Neural progenitor cell (in vitro differentiated cells): ENCODE measurements at regions not wholly inside any gene's neighbourhood (a gene's known extent, or its start where the extent isn't known, plus 50 kb on each side); places are given as distances from the start of the nearest gene placed in this dataset.

Experiments used
- EZH2 ChIP-seq: fragments of 200-600 bp; sonication (generic); IDR thresholded peaks from 2 replicates; pipeline ENCODE4 v1.6.1; 2017; ENCODE audit warnings: antibody characterized with exemption, mild to moderate bottlenecking, moderate library complexity
- TF ChIP-seq, protein P1 (sequence below): fragments of 200-600 bp; sonication (generic); IDR thresholded peaks from 2 replicates; pipeline ENCODE4 v1.5.1; 2017; ENCODE audit warnings: antibody characterized with exemption, mild to moderate bottlenecking

DNA sequence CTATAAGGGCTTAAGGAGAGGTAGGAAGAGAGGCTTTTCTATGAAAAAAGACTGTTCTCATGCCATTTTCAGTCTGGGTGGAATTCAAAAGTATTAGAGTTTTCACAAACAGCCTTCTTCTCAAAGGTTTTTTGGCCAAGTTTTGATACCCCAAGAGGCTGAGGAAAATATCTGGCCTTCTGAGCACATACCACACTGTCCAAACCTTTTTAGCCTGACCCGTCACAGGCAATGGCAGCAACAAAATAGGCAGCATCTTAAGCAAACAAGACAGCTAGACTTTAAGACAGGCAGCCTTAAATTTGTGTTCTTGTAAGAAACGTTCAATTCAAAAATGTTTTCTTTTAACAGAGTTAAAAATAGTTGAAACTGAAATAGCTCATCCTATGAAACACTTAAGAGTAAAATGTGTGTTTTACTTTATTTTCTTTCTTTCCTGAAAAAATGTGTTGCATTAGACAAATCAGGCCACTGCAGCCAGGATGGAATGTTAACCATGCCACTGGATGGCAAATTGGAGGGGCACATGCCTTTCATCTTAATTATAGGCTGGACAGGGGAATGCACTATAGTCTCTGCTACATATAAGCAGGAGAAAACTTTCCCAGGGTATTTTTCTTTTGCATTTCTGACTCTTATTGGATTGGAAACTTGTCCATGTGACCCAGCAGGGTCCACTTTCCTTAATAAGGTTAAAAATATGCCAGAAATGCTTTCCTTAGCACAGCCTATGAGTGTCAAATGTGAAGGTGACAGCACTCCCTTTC lies 315.0 kb downstream of the TGFB2 start:
- TF ChIP-seq, protein P1, sequence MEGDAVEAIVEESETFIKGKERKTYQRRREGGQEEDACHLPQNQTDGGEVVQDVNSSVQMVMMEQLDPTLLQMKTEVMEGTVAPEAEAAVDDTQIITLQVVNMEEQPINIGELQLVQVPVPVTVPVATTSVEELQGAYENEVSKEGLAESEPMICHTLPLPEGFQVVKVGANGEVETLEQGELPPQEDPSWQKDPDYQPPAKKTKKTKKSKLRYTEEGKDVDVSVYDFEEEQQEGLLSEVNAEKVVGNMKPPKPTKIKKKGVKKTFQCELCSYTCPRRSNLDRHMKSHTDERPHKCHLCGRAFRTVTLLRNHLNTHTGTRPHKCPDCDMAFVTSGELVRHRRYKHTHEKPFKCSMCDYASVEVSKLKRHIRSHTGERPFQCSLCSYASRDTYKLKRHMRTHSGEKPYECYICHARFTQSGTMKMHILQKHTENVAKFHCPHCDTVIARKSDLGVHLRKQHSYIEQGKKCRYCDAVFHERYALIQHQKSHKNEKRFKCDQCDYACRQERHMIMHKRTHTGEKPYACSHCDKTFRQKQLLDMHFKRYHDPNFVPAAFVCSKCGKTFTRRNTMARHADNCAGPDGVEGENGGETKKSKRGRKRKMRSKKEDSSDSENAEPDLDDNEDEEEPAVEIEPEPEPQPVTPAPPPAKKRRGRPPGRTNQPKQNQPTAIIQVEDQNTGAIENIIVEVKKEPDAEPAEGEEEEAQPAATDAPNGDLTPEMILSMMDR = no peak
- no peak for TF ChIP-seq EZH2
